CMK (cell line): ENCODE measurements at regions not wholly inside any gene's neighbourhood (a gene's known extent, or its start where the extent isn't known, plus 50 kb on each side); places are given as distances from the start of the nearest gene placed in this dataset.

Source experiments
- DNase-seq: peaks from one replicate; pipeline ENCODE4 v3.0.0-alpha.2; 2010; ENCODE audit warnings: low read depth

DNA sequence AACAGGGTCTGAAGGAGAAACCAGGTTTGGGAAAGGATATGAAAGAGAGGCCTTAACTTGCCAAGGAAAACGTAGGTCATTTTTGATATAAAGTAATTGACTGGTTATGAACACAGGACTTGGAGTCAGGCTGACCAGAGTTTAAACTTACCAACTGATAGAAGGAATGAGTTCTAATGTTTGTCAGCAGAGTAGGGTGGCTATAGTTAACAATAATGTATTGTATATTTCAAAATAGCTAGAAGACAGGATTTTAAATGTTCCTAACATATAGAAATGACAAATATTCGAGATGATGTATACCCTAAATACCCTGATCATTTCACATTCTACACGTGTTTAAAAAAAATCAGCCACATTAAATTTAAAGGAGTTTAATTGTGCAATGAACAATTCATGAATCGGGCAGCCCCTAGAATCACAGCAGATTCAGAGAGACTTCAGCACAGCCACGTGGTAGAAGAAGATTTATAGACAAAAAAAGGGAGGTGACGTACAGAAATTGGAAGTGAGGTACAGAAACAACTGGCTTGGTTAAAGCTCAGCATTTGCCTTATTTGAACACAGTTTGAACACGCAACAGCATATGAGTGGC lies 52.5 kb upstream of the PLEKHG7 start:
- DNase-seq: no peak

DNA sequence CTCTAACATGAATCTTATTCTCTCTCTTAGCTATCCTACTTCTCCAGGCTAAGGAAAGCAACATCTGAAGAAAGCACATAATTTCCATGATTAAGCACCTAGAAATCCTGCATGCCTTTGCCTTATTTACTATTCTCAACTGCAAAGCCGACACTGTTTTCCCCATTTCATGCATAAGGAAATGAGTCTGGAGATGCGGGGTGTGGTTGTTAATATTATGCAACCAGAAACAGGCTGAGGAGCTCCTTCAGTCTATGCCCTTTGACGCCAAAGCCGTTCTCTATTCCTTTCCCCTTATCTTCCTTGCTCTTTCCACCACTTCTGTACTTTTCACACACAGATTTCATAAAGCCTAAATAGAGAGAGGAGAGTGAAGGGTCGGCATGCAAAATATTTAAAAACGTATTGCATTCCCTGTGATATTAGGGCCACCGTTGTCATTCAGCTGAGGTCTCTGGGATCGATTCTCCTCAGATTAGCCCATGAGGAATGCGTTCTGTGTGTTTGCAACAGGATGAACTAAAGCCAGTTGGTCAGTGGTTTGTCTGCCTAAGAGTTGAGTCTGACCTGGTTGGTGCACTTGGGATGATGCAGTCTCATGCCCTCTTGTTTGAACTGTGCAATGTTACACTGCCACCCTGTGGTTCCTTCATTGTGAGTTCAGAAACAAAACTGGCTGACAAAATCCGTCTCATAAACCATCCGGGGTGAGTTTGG lies 53.1 kb upstream of the PLEKHG7 start:
- DNase-seq: no peak

DNA sequence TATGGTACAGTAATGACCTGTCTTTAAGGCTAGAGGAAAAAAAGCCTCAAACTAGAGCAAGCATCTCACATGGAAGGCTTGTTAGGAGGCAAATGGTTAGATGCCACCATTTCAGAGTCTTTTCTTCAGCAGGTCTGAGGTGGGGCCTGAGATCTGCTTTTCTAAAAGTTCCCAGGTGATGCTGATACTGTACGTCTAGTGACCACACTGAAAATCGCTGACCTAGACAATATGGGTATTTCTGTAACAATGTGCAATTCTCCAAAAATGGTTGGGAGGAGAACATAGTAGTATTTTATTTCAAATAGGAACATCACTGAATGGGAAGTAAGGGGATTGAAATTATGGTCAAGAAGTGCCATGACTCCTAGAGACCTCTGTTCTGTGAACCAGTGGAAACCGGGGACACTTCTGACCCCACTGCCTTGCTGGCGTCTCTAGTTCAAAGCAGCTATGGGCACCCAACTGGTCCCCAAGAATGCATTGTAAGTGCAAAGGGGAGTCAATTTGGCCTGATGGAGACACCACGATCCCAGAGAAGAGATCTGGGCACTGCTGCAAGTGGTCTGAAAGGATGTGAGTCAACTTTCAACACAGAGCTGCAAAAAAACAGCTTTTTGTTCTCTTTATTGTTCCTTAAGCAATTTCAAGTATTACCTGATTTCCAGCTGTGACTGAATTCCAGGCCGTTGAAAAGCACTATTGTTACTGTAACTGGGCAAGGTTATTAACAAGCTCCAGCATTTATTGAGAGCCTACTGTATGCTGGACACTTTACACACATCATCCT lies 54.4 kb upstream of the PLEKHG7 start:
- DNase-seq: no peak

DNA sequence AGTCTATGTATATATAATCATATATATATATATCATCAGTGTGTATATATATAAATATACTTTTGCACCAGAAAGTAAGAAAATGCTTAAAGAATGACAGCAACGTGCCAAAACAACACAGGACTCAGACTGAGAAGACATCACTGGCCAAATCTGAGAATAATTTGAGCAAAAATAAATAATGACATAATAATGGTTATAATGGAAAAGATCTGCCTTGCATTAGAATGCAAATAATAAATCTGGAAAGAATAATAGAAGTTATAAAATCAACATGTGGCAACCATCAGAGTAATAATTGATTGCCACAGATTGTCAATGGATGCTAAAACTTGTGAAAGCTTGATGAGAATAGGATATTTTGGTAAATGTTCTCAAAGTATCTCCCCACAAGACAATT lies 61.5 kb upstream of the PLEKHG7 start:
- no peak for DNase-seq

DNA sequence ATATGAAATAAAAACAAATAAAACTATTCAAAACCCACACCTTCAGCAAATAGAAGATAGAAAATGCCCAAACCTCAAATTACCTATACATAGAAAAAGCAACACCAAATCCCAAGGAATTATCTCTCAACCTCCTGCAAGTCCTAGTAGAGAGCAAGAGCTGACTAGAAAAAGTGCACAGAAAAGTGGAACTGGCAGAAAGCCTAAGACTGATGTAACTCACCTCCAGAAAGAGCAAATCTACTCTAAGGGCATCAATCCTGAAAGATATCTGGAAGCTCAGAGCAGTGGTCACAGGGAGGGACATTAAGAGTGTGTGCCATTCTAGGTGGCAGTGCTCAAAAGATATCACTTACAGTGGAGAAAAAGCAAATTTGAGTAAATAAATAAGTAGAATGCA lies 62.1 kb upstream of the PLEKHG7 start:
- DNase-seq: no peak

DNA sequence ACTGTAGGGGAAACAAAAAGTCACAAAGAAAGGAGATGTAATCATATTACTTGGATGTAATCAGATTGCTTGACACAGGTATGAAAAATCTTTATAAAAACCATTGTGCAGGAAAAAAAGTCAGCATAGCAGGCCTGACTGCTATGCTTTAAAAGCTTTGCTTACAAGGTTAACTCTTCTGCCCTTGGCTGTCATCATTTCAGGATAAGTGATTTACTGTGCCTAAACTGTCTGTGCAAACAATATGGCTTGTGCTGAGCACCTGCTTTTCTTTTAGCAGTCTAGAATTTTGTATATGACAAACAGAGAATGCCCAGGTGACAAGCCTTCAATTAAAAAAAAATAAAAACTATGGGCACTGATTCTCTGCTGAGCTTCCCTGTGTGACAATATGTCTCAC lies 63.8 kb upstream of the PLEKHG7 start:
- DNase-seq: no peak

DNA sequence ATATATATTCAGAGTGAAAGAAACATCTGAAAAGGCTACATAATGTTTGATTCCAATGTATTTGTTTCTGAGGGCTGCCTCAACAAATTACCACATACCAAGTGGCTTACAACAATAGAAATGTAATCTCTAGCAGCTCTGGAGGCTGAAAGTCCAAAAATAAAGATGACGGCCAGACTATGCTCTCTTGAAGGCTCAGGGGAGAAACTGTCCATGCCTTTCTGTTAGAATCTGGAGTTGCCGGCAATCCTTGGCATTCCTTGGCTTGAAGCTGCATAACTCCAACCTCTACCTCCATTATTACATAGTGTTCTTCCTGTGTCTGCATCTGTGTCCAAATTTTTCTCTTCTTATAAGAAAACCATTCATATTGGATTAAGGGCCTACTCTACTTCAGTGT lies 68.1 kb upstream of the PLEKHG7 start:
- DNase-seq: no peak

DNA sequence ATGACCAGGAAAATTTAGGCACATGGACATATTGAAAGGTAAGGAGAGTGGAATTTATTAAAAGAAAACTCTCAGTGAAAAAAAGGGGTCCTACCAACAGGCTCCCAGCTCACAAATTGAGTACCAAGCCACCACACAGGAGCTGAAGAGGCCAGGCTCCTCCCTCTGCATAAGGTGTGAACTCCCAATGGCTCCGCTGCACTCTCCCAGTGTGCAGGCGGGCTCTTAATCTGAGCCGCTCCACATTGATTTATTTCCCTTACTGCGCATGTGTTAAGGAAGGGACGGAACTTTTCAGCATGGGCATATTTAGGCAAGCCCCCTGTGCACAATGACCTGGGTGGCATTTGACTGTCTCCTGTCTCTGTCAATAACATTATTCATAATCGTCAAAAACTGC lies 68.6 kb upstream of the PLEKHG7 start:
- no peak for DNase-seq

DNA sequence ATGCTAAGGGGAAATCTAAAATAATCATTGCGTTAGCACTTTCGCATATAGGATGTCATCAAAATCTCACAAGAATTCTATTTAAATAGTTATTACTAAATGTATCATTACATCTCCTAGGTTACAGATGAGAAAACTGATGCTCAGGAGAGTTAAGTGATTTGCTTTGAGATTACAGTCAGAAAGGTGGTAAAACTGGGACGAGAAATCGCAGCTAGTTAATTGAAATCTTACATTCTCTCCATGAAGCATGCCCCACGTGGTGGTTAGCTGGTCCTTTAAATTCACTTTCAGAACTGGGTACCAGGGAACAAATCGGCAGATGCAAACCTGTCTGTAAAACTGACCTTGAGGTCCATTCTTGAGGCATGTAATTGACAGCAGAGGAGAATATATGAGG lies 71.8 kb upstream of the PLEKHG7 start:
- no peak for DNase-seq

DNA sequence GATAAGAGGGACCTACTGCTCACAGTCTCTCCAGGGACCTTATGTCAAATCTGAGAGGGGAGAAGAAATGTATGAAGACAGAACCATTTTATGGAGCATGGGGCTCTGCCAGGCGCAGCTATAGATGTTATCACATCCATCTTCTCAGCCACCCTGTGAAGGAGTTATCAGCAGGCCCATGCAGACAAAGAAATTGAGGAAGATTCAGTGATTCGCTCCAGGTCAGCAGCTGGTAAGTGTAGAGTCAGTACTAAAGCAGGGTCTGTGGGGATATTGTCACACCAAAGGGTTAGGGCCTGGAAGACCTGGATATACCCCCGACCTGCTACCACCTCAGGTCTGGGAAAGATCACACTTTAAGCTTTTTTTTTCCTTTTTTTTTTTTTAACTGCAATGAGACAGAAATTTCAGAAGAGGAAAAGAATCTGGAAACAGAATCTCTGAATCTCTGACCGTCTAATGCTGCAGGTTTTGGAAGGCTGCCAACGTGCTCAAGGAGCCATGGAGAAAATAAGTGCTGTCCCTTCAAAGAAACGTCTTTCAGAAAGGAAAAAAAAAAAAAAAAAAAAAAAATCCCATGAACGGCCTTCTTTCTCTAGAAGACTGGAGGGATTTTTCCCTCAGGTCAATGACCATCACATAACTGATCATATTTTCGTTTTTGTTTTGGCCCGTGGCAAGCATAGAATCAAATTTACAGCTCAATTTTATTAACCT lies 73.3 kb upstream of the PLEKHG7 start:
- no peak for DNase-seq

DNA sequence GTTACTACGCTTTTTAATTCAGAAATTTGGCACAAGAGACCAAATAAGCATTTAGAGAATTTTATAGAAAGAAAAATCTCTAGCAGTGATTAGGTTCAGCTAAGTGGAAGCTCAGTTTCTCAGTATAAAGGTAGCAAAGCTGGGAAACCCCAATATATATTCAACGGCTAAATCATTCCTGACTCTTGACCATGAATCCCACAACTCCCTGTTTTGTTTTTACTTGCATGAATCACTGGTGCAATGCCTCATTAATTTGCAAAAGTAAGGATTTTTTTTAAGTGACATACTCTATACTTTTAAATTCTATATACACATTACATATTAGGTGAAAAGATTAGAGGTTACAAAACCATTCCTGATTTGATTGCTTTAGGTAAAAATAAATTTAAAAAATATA lies 74.3 kb upstream of the PLEKHG7 start:
- DNase-seq: no peak

DNA sequence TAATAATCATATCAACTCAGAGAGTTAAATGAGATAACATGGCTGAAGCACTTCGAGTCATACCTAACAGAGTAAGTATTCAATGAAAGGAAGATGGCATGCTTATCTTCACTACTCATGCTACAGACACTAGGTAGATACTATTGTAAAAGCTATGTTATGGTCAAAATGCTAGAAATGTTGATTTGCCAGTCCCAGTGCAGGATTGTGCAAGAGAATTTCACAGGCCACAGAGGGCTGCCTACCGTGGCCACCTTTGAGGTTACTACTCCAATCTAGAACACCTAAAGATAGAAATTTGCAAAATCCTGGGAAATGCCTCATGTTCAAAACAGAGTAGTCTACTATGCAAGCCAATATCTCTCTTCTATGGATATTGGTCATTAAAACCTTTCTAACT lies 75.3 kb upstream of the PLEKHG7 start:
- no peak for DNase-seq

DNA sequence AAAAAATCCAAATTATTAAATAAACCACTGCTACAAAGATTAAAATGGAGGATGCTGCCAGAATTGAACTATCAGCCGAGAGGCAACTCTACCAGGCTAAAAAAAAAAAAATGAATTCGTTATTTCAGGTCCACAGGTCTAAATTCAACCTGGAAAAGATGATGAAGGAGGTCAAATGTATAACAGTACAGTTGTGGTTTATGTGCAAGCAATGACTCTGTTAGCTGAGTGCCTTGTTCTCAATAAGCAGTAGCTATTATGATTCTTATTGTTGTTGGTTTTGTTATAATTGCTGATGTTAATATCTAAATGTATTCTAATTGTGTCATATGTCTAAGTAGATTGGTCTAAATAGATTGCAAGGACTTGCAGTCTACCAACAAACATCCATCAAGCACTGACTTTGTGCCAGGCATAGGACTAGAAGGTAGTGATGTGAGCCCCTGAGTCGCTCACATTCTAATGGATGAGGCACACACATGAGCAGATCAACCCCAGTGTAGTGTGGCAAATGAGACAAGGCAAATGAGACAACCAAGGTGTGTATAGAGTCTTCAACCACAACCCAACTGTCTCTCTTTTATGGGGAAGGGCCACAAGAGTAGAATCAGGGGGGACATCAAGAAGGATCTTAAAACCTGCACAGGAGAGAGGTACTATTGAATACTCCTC lies 77.0 kb upstream of the PLEKHG7 start:
- DNase-seq: no peak

DNA sequence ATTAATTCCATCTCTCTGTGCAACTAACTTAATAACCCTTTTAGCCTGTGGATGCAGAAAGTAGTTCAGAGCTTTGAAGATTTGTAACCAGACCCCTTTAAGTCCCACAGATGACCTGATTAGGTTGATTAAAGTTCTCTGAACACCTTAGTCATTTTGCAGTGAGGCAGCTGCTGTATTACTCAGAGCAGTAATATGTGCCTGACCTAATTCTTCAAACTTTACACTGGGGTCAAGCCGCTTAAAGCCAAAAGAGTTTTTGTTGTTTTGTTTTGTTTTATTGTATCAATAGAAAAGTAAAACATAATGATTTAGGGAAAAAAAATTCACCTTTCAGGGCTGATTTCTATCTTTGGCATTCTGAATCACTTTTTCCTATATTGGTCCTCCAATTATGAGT lies 78.6 kb upstream of the PLEKHG7 start:
- DNase-seq: no peak

DNA sequence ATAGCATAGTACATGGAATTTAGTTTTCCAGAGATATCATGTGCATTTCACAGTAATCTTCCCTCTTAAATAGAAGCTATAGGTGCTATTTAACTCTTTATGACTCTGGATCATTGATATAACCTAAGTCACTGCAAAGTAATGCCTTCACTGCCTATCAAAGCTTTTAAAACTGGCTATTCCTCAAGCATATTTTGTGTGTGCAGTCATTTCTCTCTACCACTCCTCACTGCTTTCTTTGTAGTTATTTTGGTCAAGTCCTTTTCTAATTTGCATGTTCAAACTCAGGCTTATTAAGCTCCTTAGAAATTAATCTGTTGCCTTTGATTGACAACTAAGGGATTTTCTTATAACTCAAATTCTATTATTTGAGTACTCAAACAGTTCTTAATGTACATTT lies 79.4 kb upstream of the PLEKHG7 start:
- no peak for DNase-seq

DNA sequence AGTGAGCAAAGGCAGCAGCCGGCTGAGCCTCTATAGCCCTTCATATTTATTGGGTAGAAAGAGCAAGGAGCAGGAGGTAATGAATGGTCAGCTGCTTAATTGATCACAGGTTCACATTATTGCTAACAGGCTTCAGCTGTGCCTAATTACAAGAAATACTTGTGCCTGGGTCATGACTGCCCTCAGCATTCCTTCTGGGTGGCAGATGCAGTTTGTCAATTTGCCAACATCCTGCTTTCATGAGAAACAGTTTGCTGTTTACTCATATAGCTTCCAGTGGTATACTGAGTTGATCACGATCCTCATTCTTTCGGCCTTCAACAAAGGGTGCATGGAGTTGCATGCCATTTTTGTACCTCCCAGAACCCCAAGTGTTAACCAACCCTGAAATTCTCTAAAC lies 81.0 kb upstream of the PLEKHG7 start:
- DNase-seq: no peak

DNA sequence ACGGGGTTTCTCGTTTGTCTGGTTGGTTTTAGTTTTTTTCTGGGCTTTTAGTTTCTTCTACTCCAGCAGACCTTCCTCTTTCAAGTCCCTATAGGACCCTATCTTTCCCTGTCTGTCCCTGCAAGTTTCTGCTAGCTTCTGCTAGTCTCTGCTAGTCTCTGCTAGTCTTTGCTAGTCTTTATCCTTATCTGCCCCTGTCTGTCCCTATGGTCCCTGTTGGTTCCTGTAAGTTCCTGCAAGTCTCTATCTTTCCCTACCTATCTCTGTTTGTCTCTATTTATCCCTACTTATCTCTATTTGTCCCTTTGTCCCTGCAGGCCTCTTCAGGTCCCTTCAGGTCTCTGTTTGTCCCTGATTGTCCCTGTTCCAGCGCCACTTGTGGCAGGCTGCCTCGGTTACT lies 81.5 kb upstream of the PLEKHG7 start:
- no peak for DNase-seq

DNA sequence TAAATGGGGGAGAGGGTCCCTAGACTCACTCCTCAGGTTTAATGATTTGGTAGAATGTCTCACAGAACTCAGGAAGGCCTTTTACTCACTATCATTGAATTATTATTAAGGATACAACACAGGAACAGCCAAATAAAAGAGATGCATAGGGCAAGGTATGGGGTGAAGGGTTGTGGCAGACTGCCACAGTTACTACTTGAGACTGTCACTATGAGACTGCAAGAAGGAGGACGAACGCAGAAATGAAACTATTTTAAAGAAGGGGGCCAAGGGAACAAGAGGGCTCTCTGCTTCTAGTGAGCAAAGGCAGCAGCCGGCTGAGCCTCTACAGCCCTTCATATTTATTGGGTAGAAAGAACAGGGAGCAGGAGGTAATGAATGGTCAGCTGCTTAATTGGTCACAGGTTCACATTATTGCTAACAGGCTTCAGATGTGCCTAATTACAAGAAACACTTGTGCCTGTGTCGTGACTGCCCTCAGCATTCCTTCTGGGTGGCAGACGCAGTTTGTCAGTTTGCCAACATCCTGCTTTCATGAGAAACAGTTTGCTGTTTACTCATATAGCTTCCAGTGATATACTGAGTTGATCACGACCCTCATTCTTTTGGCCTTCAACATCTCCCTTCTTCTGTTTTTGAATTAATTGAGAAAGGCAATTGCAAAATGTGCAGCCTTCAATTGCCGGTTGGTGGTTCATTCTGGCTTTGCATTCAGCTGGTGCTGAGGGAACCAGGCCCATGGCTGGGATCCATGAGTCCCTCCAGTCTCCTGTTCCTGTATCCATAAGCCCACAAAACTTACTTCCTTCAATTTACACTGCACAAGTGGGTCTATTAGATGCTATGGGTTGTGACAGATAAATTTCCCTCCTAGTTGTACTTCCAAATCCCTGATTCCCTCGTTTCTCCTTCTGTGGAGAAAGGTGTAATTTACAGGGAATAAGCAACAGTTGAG lies 82.8 kb upstream of the PLEKHG7 start:
- DNase-seq: no peak

DNA sequence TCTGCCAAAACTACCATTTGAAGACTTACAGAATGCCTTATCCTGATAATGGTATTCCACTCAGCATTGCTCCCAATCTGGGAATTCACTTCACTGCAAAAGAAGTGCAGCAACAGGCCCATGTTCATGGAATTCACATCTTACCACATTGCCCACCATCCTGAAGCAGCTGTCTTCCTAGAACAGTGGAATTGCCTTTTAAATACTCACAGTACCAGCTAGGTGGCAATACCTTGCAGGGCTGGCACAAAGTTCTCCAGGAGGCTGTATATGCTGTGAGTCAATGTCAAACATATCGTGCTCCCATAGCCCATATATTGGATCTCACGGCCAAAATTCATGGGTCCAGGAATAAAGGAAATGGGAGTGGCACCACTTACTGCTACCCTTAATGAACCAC lies 83.8 kb upstream of the PLEKHG7 start:
- no peak for DNase-seq

DNA sequence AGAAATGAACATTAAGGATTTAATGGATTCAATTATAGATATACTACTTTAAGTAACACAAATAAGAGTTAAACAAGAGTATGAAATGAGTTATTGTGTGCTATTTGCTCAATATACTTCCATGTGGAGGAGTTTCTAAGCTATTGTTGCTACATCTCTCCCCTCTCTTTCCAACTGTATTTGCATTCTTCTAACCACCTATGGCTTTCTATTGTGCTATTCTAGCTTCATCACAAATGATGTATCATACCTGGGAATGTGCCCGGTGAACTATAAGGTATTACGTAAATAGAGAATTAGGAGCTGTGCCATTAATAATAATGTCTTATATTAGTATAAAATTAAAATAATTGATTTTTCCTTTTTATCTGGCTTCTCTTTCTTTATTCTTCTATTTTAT lies 87.1 kb upstream of the PLEKHG7 start:
- no peak for DNase-seq

DNA sequence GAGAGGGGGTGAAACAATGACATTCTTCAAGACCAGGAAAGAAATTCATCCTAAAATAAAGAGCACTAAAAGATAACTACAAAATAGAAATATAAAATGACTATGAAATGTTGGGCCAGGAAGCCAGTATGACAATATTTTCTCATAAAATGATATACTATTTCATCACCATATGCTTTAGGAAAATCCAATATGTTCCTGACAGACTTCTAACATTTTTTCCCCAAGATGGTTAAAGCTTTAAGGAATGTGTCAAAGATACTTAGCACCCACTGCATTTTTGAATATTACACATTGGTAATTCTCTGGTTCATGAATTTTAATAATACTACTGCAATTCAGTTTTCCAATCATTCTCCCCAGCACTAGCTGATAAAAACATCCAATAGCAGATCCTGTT lies 87.7 kb upstream of the PLEKHG7 start:
- no peak for DNase-seq
